SK-N-SH (cell line): ENCODE measurements at regions not wholly inside any gene's neighbourhood (a gene's known extent, or its start where the extent isn't known, plus 50 kb on each side); places are given as distances from the start of the nearest gene placed in this dataset.

ENCODE experiments used
- CTCF ChIA-PET: fragments of 300-600, 350-600 bp; formaldehyde crosslinking; extraction: SDS; loops from one replicate; lab custom pipeline; 2021; lab: Yijun Ruan, JAX
- POLR2A ChIA-PET: fragments of 350-600 bp; sonication (Branson Sonifier 250); formaldehyde crosslinking; extraction: SDS; loops from one replicate; lab custom pipeline; 2020; ENCODE audit warnings: antibody characterized with exemption, inconsistent platforms; lab: Yijun Ruan, JAX
- DNase-seq: peaks from one replicate; pipeline ENCODE4 v3.0.0; 2012
- H2AFZ ChIP-seq: fragments of 200-600 bp; sonication (generic); 2 replicates; pipeline ENCODE4 v1.8.1; 2016; ENCODE audit warnings: antibody characterized with exemption, mild to moderate bottlenecking, low read depth
- H3F3A ChIP-seq: fragments of 200-600 bp; sonication (generic); replicated peaks from 2 replicates; pipeline ENCODE3; 2016; ENCODE audit warnings: antibody characterized with exemption, mild to moderate bottlenecking; ENCODE audit not compliant: insufficient read depth
- H3K27ac ChIP-seq, 2 experiments: fragments of 200-500 bp in 1 of 2; fragments of 200-600 bp in 1 of 2; sonication (Bioruptor generic) in 1 of 2; sonication (generic), shearing (Covaris generic) in 1 of 2; 2 replicates each; pipeline versions ENCODE4 v1.5.1 to v1.6.1; 2014 to 2016; ENCODE audit warnings: low read depth in 2 of 2, inconsistent platforms in 1 of 2, low read length in 1 of 2, mild to moderate bottlenecking in 1 of 2, mixed read lengths in 1 of 2
- H3K27me3 ChIP-seq: fragments of 200-600 bp; sonication (generic), shearing (Covaris generic); 2 replicates; pipeline ENCODE4 v1.6.1; 2016; ENCODE audit warnings: mixed run types; ENCODE audit not compliant: insufficient read depth
- H3K36me3 ChIP-seq, 2 experiments: fragments of 200-500 bp in 1 of 2; fragments of 200-600 bp in 1 of 2; sonication (Bioruptor generic) in 1 of 2; sonication (generic) in 1 of 2; replicated peaks in 1 of 2; 2 replicates each; pipeline versions ENCODE3 to v1.5.1; 2014 to 2016; ENCODE audit warnings: low read length in 1 of 2, mild to moderate bottlenecking in 1 of 2; ENCODE audit not compliant: insufficient read depth in 2 of 2, control insufficient read depth in 1 of 2
- H3K4me1 ChIP-seq, 2 experiments: fragments of 200-500 bp in 1 of 2; fragments of 200-600 bp in 1 of 2; sonication (Bioruptor generic) in 1 of 2; sonication (generic), shearing (Covaris generic) in 1 of 2; 2 replicates each; pipeline versions ENCODE4 v1.5.1 to v1.6.1; 2014 to 2016; ENCODE audit warnings: low read depth in 1 of 2, low read length in 1 of 2, mixed run types in 1 of 2; ENCODE audit not compliant: insufficient read depth in 2 of 2, control insufficient read depth in 1 of 2
- H3K4me2 ChIP-seq: fragments of 200-600 bp; sonication (generic), shearing (Covaris generic); 2 replicates; pipeline ENCODE4 v1.6.1; 2017; ENCODE audit warnings: mixed run types
- H3K4me3 ChIP-seq, 2 experiments: fragments of 200-500 bp in 1 of 2; fragments of 200-600 bp in 1 of 2; sonication (Bioruptor generic) in 1 of 2; sonication (generic), shearing (Covaris generic) in 1 of 2; 2 replicates each; pipeline versions ENCODE4 v1.5.1 to v1.8.1; 2014 to 2016; ENCODE audit warnings: low read depth in 2 of 2, inconsistent platforms in 1 of 2, low read length in 1 of 2, mild to moderate bottlenecking in 1 of 2, mixed read lengths in 1 of 2, moderate library complexity in 1 of 2
- H3K79me2 ChIP-seq: fragments of 200-600 bp; sonication (generic); 2 replicates; pipeline ENCODE4 v1.8.1; 2017; ENCODE audit warnings: mild to moderate bottlenecking; ENCODE audit not compliant: insufficient read depth
- H3K9ac ChIP-seq: fragments of 200-600 bp; sonication (generic); 2 replicates; pipeline ENCODE4 v1.6.1; 2017; ENCODE audit warnings: mixed run types
- H3K9me2 ChIP-seq: fragments of 200-600 bp; sonication (generic); 2 replicates; pipeline ENCODE4 v1.6.1; 2017; ENCODE audit warnings: mixed run types
- H3K9me3 ChIP-seq: fragments of 200-600 bp; sonication (generic); 2 replicates; pipeline ENCODE4 v1.6.1; 2017; ENCODE audit warnings: mixed run types, mild to moderate bottlenecking, moderate library complexity
- H4K20me1 ChIP-seq: fragments of 200-600 bp; sonication (generic); 2 replicates; pipeline ENCODE4 v1.6.1; 2017; ENCODE audit warnings: mild to moderate bottlenecking, mixed run types; ENCODE audit not compliant: insufficient read depth
- ELF1 ChIP-seq: IDR thresholded peaks from 2 replicates; pipeline ENCODE4 v1.4.0; 2012
- EP300 ChIP-seq, 2 experiments: IDR thresholded peaks; 2 replicates each; pipeline versions ENCODE4 v1.4.0 to v1.6.1; 2012; ENCODE audit warnings: borderline replicate concordance in 1 of 2, low read depth in 1 of 2, low read length in 1 of 2
- EZH2phosphoT487 ChIP-seq: fragments of 200-600 bp; sonication (generic); IDR thresholded peaks from 2 replicates; pipeline ENCODE4 v1.6.1; 2017; ENCODE audit warnings: low read depth, mixed run types, mild to moderate bottlenecking, antibody characterized with exemption, moderate library complexity, borderline replicate concordance
- FOXJ3 ChIP-seq: sonication (generic); formaldehyde crosslinking; IDR thresholded peaks from 2 replicates; pipeline ENCODE4 v1.5.1; 2020; ENCODE audit warnings: mild to moderate bottlenecking, missing genetic modification reagents
- NFIC ChIP-seq: IDR thresholded peaks from 2 replicates; pipeline ENCODE4 v1.4.0; 2012; ENCODE audit warnings: borderline replicate concordance
- NRF1 ChIP-seq: IDR thresholded peaks from 2 replicates; pipeline ENCODE4 v1.6.1; 2012; ENCODE audit warnings: low read depth, mild to moderate bottlenecking, low read length
- RCOR1 ChIP-seq: fragments of 150-350 bp; IDR thresholded peaks from 2 replicates; pipeline ENCODE4 v1.6.1; 2017; ENCODE audit warnings: antibody characterized with exemption, low read length
- RXRA ChIP-seq: IDR thresholded peaks from 2 replicates; pipeline ENCODE4 v1.4.0; 2012; ENCODE audit warnings: low read depth, mild to moderate bottlenecking, borderline replicate concordance
- SIN3A ChIP-seq: IDR thresholded peaks from 2 replicates; pipeline ENCODE4 v1.6.1; 2012; ENCODE audit warnings: low read depth, mild to moderate bottlenecking, low read length, moderate library complexity, borderline replicate concordance
- WGBS: methylation state at CpG from one replicate; pipeline ENCODE4 v1.1.6; 2017; ENCODE audit warnings: low lambda C conversion rate; 5-methylcytosine and 5-hydroxymethylcytosine counted together
- TF ChIP-seq, protein P1 (sequence below): IDR thresholded peaks from 2 replicates; pipeline ENCODE4; 2012

DNA sequence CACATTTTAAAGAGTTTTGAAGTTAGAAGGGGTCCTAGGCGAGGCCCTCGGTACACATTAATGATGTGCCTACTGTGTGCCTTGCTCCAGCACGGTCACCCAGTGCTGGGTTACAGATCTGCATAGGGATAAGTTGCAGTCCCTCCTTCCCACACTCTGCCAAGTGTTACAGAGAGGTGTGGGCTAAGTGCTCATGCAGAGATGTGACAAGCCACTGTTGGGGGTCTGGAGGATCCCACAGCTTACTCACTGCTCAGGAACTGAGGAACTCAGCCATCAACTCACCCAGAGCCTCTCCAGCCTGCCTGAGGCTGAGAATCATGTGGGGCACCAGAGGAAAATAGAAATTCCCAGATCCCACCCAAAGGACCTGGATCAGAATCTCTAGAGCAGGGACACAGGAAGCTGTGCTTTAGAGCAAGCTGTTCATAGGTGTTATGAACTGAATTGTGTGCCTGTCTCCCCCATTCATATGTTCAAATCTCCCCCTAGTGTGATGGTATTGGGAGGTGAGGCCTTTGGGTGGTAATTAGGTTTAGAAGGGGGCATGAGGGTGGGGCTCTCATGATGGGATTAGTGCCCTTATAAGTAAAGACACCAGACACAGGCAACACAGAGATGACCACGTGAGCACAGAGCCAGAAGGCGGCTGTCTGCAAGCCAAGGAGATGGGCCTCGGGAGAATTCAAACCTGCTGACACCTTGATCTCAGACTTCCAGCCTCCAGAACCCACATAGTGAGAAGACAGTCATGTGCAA, 164.1 kb downstream of the HSD17B3 start (continued):
- TF ChIP-seq, protein P1, sequence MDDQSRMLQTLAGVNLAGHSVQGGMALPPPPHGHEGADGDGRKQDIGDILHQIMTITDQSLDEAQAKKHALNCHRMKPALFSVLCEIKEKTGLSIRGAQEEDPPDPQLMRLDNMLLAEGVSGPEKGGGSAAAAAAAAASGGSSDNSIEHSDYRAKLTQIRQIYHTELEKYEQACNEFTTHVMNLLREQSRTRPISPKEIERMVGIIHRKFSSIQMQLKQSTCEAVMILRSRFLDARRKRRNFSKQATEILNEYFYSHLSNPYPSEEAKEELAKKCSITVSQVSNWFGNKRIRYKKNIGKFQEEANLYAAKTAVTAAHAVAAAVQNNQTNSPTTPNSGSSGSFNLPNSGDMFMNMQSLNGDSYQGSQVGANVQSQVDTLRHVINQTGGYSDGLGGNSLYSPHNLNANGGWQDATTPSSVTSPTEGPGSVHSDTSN = no peak
- TF ChIP-seq RCOR1 (no peak), RXRA (no peak), FOXJ3 (no peak), SIN3A (no peak), ELF1 (no peak)

DNA sequence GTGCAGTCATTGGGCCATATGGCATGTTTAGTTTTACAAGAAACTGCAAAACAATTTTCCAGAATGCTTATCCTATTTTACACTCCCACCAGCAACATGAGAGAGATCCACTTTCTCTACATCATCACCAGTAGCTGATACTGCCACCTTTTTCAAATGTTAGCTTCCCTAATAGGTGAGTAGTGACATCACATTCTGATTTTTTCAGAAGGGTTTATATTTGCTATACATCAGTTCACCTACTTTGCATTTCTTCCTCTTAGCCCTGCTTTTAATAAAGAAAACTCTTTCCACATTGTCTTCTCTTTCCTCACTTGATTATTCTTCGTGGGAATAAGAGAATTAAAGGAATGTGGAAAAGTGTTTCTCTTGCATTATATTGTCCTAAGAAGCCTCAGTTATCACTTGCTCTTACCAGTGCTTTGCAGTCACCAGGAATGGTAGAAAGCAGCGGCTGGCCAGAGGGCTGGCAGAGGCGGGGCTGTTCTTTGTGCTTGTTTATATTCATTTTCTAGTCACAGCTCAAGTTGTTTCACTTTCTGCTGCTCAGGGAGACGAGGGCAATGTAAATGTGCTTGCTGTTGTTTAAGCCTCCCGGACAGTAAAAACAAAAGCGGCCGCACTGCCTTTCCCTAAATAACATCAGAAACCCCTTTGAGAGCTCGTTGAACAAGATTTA, 164.8 kb downstream of the HSD17B3 start:
- 56% methylated on average over 8 of the region's 8 CpGs for WGBS
- ChIA-PET POLR2A (no interaction called here), CTCF (interaction anchor here (0.7 to 1.0 kb wide), 2 partner anchors 8 to 729 kb away, joined by 3 read pairs; no protein-coding TSS in a partner anchor)
- Histone ChIP-seq H3F3A (no peaks in the 10 kb centered on the region), H4K20me1 (no peaks in the 10 kb centered on the region), H3K9me3 (no peaks in the 10 kb centered on the region), H3K27ac (no peak overlapping the region), H3K79me2 (no peaks in the 10 kb centered on the region), H2AFZ (no peak overlapping the region), H3K9ac (no peak overlapping the region), H3K4me3 (no peak overlapping the region), H3K27me3 (no peaks in the 10 kb centered on the region; the same call in 1 of the 2 replicates), H3K9me2 (no peaks in the 10 kb centered on the region), H3K4me2 (no peak overlapping the region), H3K36me3 (no peaks in the 10 kb centered on the region), H3K4me1 (peaks cover 0 to 17% of the 10 kb centered on the region in 2 experiments; a peak in 1 of 4 replicates)
- TF ChIP-seq EP300 (IDR thresholded peaks at IDR 0.05; ENCODE audit: borderline replicate concordance in 1 of 2, low read depth in 1 of 2, low read length in 1 of 2) (no peak), NFIC (no peak), EZH2phosphoT487 (no peak), RCOR1 (no peak)
- TF ChIP-seq, protein P1 = no peak
- TF ChIP-seq, all 33 proteins: peak for 0
- DNase-seq = no peak

DNA sequence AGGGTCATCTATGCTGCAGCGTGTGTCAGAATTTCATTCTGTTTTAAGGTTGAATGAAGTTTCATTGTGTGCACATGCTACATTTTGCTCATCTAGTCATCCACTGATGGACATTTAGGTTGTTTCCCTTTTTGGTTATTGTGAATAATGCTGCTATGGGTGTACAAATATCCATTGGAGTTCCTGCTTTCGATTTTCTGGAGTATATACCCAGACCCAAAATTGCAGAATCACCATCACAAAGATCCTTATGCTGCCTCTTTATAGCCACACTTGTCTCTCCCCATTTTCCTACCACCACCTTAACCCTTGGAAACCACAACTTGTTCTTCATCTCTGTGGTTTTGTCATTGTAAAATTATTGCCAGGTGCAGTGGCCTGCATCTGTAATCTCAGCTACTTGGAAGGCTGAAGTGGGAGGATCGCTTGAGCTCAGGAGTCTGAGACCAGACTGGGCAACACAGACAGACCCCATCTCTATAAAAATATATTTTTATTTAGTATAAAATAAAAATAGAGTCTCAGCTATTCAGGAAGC, 166.2 kb downstream of the HSD17B3 start:
- peaks cover 0 to 17% of the 10 kb centered on the region in 2 experiments; a peak in 1 of 4 replicates for H3K4me1 ChIP-seq
- POLR2A ChIA-PET = no interaction called here

More for the DNA sequence above, 166.2 kb downstream of the HSD17B3 start:
- H3K36me3 ChIP-seq = no peaks in the 10 kb centered on the region
- no peak overlapping the region for H3K9ac ChIP-seq
- H3K9me2 ChIP-seq = no peaks in the 10 kb centered on the region
- no peaks in the 10 kb centered on the region; the same call in 1 of the 2 replicates for H3K27me3 ChIP-seq
- H3K4me2 ChIP-seq = no peak overlapping the region
- H2AFZ ChIP-seq = no peak overlapping the region
- 66% methylated on average over 3 of the region's 3 CpGs for WGBS
- TF ChIP-seq NRF1 = no peak
- no peaks in the 10 kb centered on the region for H3F3A ChIP-seq
- no peak for DNase-seq
- H3K4me3 ChIP-seq = no peak overlapping the region
- H3K9me3 ChIP-seq = no peaks in the 10 kb centered on the region
- CTCF ChIA-PET = no interaction called here
- no peaks in the 10 kb centered on the region for H3K79me2 ChIP-seq
- no peak overlapping the region for H3K27ac ChIP-seq
- H4K20me1 ChIP-seq = no peaks in the 10 kb centered on the region
